ENCODE measurements at regions not wholly inside any gene's neighbourhood (a gene's known extent, or its start where the extent isn't known, plus 50 kb on each side); places are given as distances from the start of the nearest gene placed in this dataset.

DNA sequence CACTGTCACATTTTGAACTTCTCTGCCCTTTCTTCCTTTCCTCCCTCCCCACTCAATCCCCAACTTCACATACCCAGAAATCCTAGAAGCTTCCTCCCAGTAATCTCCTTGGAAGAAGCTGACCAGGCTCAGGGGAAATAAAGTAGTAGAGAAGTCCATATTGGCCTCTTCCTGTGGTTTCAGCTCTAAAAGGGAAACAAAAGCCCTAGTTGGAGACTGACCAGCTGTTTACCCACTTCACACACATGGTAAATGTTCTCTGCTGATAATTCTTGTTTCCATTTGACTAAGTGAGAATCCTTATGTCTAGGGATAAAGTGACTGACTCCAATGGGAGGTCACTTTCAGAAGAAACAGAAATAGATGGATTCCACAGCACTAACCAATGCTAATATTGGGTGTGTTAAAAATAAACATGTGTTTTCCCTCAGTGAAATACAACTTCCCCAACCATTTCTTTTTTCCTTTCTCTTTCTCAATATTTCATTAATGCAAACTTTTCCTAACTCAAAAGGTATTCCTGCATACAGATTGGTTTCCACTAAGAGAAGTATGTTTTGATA is 178.9 kb upstream of the DPT start:
- TF ChIP-seq CTCF (IDR thresholded peaks at IDR 0.05; ENCODE audit: borderline replicate concordance, extremely low read depth, low read length, poor library complexity, severe bottlenecking) (no peak), EZH2 (IDR thresholded peaks at IDR 0.05; ENCODE audit: borderline replicate concordance, low read depth, low read length, severe bottlenecking) (no peak)
